ENCODE measurements at regions not wholly inside any gene's neighbourhood (a gene's known extent, or its start where the extent isn't known, plus 50 kb on each side); places are given as distances from the start of the nearest gene placed in this dataset.

DNA sequence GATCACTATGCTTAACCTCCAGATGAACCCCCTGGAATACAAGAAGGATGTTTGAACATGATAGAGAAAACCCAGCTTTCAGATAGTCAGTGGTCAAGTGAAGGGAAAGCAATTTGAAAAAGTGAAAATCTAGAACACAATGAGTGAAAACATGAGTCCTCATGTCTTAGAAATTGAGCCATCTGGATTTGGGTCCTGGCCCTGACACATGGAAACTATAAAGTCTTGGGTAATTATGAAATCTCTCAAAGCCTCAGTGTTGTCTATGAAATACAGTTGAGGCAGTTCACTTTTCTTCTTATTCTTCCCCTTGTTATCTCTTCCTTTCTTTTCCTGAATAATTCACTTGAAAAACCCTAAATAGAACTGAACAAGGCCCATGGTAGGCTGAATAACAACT, 120.6 kb downstream of the EN1 start:
- TF ChIP-seq, protein P1, sequence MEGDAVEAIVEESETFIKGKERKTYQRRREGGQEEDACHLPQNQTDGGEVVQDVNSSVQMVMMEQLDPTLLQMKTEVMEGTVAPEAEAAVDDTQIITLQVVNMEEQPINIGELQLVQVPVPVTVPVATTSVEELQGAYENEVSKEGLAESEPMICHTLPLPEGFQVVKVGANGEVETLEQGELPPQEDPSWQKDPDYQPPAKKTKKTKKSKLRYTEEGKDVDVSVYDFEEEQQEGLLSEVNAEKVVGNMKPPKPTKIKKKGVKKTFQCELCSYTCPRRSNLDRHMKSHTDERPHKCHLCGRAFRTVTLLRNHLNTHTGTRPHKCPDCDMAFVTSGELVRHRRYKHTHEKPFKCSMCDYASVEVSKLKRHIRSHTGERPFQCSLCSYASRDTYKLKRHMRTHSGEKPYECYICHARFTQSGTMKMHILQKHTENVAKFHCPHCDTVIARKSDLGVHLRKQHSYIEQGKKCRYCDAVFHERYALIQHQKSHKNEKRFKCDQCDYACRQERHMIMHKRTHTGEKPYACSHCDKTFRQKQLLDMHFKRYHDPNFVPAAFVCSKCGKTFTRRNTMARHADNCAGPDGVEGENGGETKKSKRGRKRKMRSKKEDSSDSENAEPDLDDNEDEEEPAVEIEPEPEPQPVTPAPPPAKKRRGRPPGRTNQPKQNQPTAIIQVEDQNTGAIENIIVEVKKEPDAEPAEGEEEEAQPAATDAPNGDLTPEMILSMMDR (IDR thresholded peaks at IDR 0.05): no peak
- TF ChIP-seq POLR2A (IDR thresholded peaks at IDR 0.05): no peak
- TF ChIP-seq EP300 (IDR thresholded peaks at IDR 0.05): no peak

Measured in ovary (tissue), 3 donors.